MM.1S (cell line): ENCODE measurements at regions not wholly inside any gene's neighbourhood (a gene's known extent, or its start where the extent isn't known, plus 50 kb on each side); places are given as distances from the start of the nearest gene placed in this dataset.

Experiments used
- EZH2 ChIP-seq: fragments of 300-600 bp; sonication (generic); optimal IDR thresholded peaks from 2 replicates; pipeline ENCODE3; 2017; ENCODE audit warnings: low read depth, mild to moderate bottlenecking, antibody characterized with exemption, low read length, mixed read lengths
- TF ChIP-seq, protein P1 (sequence below): fragments of 300-600 bp; sonication (generic); IDR thresholded peaks from 2 replicates; pipeline ENCODE4 v1.5.1; 2016; ENCODE audit warnings: antibody characterized with exemption, low read length, mixed read lengths

DNA sequence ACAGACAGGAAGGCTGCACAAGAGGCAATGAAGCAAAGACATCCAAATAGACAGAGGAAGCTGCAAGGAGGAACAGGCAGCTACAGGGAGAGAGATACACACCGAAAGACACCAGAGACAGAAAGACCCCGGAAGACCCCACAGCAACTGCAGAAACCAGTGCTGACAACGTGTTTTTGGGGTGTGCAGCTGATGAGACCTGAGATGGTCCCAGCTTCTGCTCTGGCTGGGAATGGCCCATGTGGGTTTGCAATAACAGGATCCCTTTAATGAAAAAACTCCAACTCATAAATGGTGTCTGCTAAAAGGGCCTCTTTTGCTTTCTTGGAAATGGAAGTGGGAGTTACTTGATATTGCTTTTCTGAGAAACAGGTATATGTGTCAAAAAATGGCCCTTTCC, 101.5 kb upstream of the CDH11 start:
- TF ChIP-seq, protein P1, sequence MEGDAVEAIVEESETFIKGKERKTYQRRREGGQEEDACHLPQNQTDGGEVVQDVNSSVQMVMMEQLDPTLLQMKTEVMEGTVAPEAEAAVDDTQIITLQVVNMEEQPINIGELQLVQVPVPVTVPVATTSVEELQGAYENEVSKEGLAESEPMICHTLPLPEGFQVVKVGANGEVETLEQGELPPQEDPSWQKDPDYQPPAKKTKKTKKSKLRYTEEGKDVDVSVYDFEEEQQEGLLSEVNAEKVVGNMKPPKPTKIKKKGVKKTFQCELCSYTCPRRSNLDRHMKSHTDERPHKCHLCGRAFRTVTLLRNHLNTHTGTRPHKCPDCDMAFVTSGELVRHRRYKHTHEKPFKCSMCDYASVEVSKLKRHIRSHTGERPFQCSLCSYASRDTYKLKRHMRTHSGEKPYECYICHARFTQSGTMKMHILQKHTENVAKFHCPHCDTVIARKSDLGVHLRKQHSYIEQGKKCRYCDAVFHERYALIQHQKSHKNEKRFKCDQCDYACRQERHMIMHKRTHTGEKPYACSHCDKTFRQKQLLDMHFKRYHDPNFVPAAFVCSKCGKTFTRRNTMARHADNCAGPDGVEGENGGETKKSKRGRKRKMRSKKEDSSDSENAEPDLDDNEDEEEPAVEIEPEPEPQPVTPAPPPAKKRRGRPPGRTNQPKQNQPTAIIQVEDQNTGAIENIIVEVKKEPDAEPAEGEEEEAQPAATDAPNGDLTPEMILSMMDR = no peak
- TF ChIP-seq EZH2 = no peak
